ENCODE measurements at regions not wholly inside any gene's neighbourhood (a gene's known extent, or its start where the extent isn't known, plus 50 kb on each side); places are given as distances from the start of the nearest gene placed in this dataset.

- no peak for DNase-seq
- intact Hi-C loops (cut with micrococcal nuclease; ENCODE audit: unreplicated experiment) = no loop called here
- Mint-ChIP-seq H3K27ac (ENCODE audit: unreplicated experiment) (no peak overlapping the region), H3K9me3 (ENCODE audit: low read depth, unreplicated experiment) (no peaks in the 10 kb centered on the region), H3K4me3 (ENCODE audit: low read depth, unreplicated experiment) (no peak overlapping the region), H3K27me3 (ENCODE audit: unreplicated experiment) (no peaks in the 10 kb centered on the region), H3K4me1 (ENCODE audit: low read depth, unreplicated experiment) (no peaks in the 10 kb centered on the region), H3K36me3 (ENCODE audit: insufficient read depth, unreplicated experiment) (no peaks in the 10 kb centered on the region)
- CTCF ChIA-PET = no interaction called here
- TF ChIP-seq CTCF (IDR thresholded peaks at IDR 0.05; ENCODE audit: unreplicated experiment) = no peak
- BruUV-seq (replicated peaks) = no TSS peak
These were observed 58.4 kb upstream of the SPAG16 start for GRCh38 chr2:213225866-213226265.

GRCh38 chr2:213227458-213227857, 56.8 kb upstream of the SPAG16 start:
- no TSS peak for BruUV-seq (replicated peaks)
- no peaks in the 10 kb centered on the region for H3K4me1 Mint-ChIP-seq (ENCODE audit: low read depth, unreplicated experiment)
- no peaks in the 10 kb centered on the region for H3K27me3 Mint-ChIP-seq (ENCODE audit: unreplicated experiment)
- no peaks in the 10 kb centered on the region for H3K9me3 Mint-ChIP-seq (ENCODE audit: low read depth, unreplicated experiment)
- no peak for TF ChIP-seq CTCF (IDR thresholded peaks at IDR 0.05; ENCODE audit: unreplicated experiment)
- no peak overlapping the region for H3K4me3 Mint-ChIP-seq (ENCODE audit: low read depth, unreplicated experiment)
- CTCF ChIA-PET = interaction anchor here (0.5 kb wide), 1 partner anchor 1437 kb away, joined by 8 read pairs; no protein-coding TSS in a partner anchor
- no peak overlapping the region for H3K27ac Mint-ChIP-seq (ENCODE audit: unreplicated experiment)
- DNase-seq = no peak
- no peaks in the 10 kb centered on the region for H3K36me3 Mint-ChIP-seq (ENCODE audit: insufficient read depth, unreplicated experiment)
- intact Hi-C loops (cut with micrococcal nuclease; ENCODE audit: unreplicated experiment) = no loop called here

- Mint-ChIP-seq H3K27ac (ENCODE audit: unreplicated experiment) (no peak overlapping the region), H3K36me3 (ENCODE audit: insufficient read depth, unreplicated experiment) (no peaks in the 10 kb centered on the region), H3K4me1 (ENCODE audit: low read depth, unreplicated experiment) (no peaks in the 10 kb centered on the region), H3K4me3 (ENCODE audit: low read depth, unreplicated experiment) (no peak overlapping the region), H3K27me3 (ENCODE audit: unreplicated experiment) (no peaks in the 10 kb centered on the region), H3K9me3 (ENCODE audit: low read depth, unreplicated experiment) (no peaks in the 10 kb centered on the region)
- intact Hi-C loops (cut with micrococcal nuclease; ENCODE audit: unreplicated experiment) = no loop called here
- CTCF ChIA-PET = no interaction called here
- no peak for DNase-seq
- BruUV-seq (replicated peaks) = no TSS peak
- no peak for TF ChIP-seq CTCF (IDR thresholded peaks at IDR 0.05; ENCODE audit: unreplicated experiment)
These were observed 55.6 kb upstream of the SPAG16 start for GRCh38 chr2:213228638-213229037.

- no TSS peak for BruUV-seq (replicated peaks)
- intact Hi-C loops (cut with micrococcal nuclease; ENCODE audit: unreplicated experiment) = no loop called here
- Mint-ChIP-seq H3K4me3 (ENCODE audit: low read depth, unreplicated experiment) (no peak overlapping the region), H3K9me3 (ENCODE audit: low read depth, unreplicated experiment) (no peaks in the 10 kb centered on the region), H3K36me3 (ENCODE audit: insufficient read depth, unreplicated experiment) (no peaks in the 10 kb centered on the region), H3K27ac (ENCODE audit: unreplicated experiment) (no peak overlapping the region), H3K27me3 (ENCODE audit: unreplicated experiment) (no peaks in the 10 kb centered on the region), H3K4me1 (ENCODE audit: low read depth, unreplicated experiment) (peaks cover 5% of the 10 kb centered on the region)
- DNase-seq = no peak
- no peak for TF ChIP-seq CTCF (IDR thresholded peaks at IDR 0.05; ENCODE audit: unreplicated experiment)
- CTCF ChIA-PET = no interaction called here
These were observed 54.5 kb upstream of the SPAG16 start for GRCh38 chr2:213229814-213230213.

GRCh38 chr2:213231966-213232365, 52.3 kb upstream of the SPAG16 start:
- H3K9me3 Mint-ChIP-seq (ENCODE audit: low read depth, unreplicated experiment) = no peaks in the 10 kb centered on the region
- no peak for DNase-seq
- H3K4me3 Mint-ChIP-seq (ENCODE audit: low read depth, unreplicated experiment) = no peak overlapping the region
- CTCF ChIA-PET = no interaction called here
- H3K27ac Mint-ChIP-seq (ENCODE audit: unreplicated experiment) = no peak overlapping the region
- intact Hi-C loops (cut with micrococcal nuclease; ENCODE audit: unreplicated experiment) = no loop called here
- BruUV-seq (replicated peaks) = no TSS peak
- H3K27me3 Mint-ChIP-seq (ENCODE audit: unreplicated experiment) = no peaks in the 10 kb centered on the region
- no peak for TF ChIP-seq CTCF (IDR thresholded peaks at IDR 0.05; ENCODE audit: unreplicated experiment)
- no peaks in the 10 kb centered on the region for H3K36me3 Mint-ChIP-seq (ENCODE audit: insufficient read depth, unreplicated experiment)
- H3K4me1 Mint-ChIP-seq (ENCODE audit: low read depth, unreplicated experiment) = peaks cover 14% of the 10 kb centered on the region
